Ovary (tissue), 3 donors: ENCODE measurements at regions not wholly inside any gene's neighbourhood (a gene's known extent, or its start where the extent isn't known, plus 50 kb on each side); places are given as distances from the start of the nearest gene placed in this dataset.

Experiments used
- CTCF ChIP-seq, 3 donors: fragments of 450-650 bp in 2 of 3; fragments of 200-600 bp in 1 of 3; IDR thresholded peaks; one replicate each; pipeline versions ENCODE4 v1.5.1 to v1.8.0; 2016 to 2022; ENCODE audit warnings: antibody characterized with exemption in 3 of 3, mild to moderate bottlenecking in 1 of 3
- EP300 ChIP-seq: sonication (generic); formaldehyde crosslinking; IDR thresholded peaks from one replicate; pipeline ENCODE4 v1.6.1; 2017; ENCODE audit warnings: antibody characterized with exemption
- POLR2A ChIP-seq: fragments of 450-650 bp; IDR thresholded peaks from one replicate; pipeline ENCODE4 v1.6.1; 2017; ENCODE audit warnings: antibody characterized with exemption, mild to moderate bottlenecking, moderate library complexity
- donor health status: DM: no; HTN: no; CAD: no.

GRCh38 chr12:92546259-92546634, 156.5 kb upstream of the PLEKHG7 start:
- TF ChIP-seq POLR2A (no peak), CTCF (IDR thresholded peaks at IDR 0.05) (no peak), EP300 (no peak)
